Activated CD4-positive, CD25-positive, alpha-beta regulatory T cell treated with anti-CD3 and anti-CD28 coated beads, Interleukin-2, amount 50 U/mL, for 72 hours (primary cell): ENCODE measurements at regions not wholly inside any gene's neighbourhood (a gene's known extent, or its start where the extent isn't known, plus 50 kb on each side); places are given as distances from the start of the nearest gene placed in this dataset.

ENCODE experiments used
- DNase-seq: peaks from one replicate; pipeline ENCODE4 v3.0.0; 2021

DNA sequence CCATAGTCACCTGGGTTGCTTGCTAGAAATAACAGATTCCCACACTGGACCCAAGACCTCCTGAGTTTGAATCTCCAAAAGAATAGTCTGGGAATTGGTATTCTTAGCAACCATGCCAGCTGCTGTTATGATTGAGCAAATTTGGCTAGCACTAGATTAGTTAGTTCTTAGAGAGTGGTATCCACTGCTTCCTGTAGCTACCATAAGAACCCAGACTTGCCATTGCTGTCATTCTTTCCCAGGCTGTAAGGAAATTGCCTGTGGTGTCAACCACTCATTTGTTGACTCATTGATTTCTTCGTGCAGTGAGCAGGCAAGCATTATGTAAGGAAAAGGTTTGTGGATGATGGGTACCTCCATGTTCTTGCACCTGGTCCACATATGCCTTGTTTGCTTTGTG, 201.8 kb upstream of the RGS6 start:
- DNase-seq, result no peak

DNA sequence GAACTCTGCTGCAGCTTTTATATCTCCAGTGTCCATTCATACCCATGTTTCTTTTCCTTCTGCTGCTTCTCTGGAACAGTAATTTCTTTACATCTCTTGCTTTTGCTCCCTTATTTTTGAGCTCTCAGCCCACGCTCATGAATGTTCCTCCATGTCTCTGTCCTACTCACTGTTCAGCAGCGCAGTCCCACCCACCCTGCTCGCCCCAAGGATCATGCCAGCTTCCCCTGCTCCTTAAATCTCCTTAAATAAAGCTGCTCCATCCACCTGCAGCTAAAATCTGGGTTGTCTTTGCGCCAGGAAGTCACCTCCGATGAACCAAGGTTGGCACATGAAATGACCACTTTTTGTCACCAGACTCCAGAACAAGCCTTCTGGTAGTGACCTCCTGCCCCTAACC, 201.1 kb upstream of the RGS6 start:
- DNase-seq, result no peak

DNA sequence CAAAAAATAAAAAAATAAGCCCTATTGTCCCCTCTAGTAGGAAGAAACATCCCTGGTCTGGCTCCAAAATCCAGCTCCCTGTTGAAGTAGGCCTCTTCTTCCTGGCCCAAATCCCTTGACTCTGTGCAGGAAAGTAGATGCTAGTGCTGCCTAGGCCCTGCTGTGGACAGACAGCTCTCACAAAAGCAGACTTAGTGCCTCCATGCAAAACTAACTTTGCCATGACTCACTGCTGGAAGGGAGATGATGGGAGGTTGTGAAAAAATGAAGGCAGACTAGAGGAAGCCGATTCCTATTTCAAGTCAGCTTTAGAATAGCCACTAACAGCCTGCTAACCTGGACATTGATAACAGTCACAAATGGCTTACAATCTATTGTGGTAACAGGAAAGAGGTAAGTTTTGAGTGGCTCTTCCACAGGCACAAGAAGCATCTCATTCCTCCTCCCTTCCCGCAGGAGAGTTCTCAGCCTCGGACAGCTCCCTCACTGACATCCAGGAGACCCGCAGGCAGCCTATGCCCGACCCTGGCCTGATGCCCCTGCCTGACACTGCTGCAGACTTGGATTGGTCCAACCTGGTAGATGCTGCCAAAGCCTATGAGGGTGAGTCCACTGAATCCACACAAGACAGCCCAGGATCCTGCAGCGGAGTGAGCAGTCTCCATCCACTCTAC, 198.9 kb upstream of the RGS6 start:
- DNase-seq, result no peak

DNA sequence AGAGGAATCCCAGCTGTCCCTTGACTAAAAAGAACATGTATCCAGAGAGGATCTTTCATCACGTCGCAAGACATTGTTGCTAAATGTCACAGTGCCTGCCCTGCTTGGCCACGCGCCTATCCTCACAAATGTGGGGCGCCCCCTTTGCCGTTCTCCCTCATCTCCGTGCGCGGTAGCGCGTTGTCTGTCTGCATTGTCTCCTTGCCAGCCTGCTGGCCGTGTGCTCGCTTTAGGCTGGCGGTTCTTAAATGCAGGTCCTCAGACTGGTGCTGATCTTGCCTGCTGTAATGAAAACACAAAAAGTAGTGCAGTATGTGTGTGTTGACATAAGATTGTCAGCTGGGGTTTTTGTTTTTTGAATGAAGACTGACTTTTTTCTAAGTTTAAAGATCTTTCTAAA, 198.2 kb upstream of the RGS6 start:
- DNase-seq, result no peak

DNA sequence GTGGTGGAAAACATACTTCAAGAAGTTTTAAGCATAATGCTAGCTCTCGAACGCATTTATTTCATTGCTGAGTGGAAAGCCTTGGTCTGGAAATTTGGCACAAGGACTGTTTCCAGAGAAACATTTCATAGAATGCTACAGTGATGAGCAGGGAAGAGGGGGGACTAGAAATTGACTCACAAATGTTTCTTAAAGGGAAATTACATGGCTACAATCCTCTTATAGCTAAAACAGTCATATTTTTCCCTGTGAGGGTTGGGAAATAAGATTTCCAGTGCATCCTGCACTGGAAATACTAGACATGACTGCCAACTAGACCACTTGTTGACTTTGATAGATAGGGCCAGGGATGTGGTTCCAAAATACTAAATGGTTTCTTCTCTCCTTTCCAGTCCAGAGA, 197.3 kb upstream of the RGS6 start:
- DNase-seq, result no peak

DNA sequence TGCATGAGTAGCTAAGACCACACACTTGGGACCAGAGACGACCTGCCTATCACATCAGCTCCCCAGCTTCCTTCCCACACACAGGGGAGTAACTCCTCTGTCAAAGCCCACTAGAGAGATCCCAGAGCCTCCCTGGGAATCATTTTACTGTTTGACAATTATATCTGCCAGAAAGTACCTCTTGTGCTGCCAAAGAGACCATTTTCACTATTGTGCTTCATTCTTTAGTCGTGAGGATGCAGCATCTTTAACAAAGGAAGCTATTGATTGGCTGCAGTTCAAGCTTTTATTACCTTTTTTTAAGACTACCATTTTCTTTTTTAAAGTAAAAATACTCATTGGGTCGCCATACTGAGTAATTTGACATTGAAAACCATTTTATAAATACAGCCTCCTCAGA, 194.5 kb upstream of the RGS6 start:
- no peak for DNase-seq

DNA sequence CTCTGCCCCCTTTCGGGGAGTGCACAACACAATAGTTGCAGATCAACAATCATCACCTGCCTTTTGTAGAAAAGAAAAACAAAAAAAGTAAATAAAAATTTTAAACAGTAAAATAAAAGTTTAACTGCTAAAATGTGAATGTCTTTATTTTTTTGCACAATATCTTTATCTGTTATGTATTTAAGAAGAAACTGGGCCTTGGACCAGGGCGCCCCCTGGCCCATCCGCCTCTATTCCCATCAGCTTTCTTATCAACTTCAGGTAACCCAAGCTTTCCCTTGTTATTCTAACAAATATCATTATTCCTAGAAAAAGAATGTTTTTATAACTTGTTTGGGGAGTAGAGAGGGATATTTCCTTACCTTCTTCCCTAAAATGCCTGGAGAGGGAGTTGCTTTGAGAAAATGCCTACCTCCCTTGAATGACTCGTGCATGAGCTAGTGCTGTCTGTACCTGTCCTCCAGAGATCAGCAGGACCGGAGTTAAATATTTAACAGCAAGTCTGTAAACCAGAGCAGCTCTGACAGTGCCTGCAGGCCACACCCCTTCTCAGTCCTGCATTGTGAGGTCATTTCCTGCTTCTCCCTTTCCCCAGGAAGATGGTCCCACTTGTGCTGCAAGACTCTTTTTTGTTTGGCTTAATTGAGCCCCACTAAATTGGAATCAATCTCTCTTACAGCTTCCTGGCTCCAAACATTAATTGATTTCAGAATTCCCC, 192.8 kb upstream of the RGS6 start:
- DNase-seq, result no peak

DNA sequence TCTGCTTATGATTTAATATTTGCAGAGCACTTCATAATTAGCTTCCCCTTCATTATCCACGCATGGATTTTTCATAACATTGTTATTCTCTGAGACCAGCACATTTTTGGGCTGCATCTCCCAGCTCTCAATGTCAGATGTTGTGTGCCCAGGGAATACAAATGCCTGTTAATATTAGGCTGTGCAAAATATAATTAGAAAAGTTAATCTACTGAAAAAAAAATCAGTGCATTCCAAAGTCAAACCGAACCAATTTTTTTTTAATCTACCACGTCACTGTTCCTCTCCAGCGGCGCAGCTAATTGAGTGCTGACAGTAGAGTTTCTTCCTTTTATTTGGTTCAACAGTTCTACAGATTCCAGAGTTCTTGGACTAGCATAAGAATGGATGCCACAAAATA, 191.0 kb upstream of the RGS6 start:
- no peak for DNase-seq

DNA sequence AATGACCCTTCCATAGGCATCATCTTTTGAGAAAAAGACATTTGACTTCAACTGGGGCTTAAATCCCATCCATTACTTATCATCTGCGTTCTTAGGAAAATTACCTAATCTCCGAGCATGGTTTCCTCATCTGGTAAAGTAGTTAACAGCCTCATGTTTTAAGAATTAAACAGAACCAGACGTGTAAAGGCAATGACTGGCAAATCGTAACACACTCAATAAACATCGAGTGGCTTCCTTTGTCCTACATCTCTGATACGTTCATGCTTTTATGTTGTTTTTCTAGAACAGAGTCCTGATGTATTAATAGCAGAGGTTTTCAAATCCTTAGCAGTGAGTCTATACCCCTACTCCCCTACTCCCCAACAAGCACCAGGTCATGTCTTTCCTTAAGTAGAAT, 189.7 kb upstream of the RGS6 start:
- DNase-seq, result no peak

DNA sequence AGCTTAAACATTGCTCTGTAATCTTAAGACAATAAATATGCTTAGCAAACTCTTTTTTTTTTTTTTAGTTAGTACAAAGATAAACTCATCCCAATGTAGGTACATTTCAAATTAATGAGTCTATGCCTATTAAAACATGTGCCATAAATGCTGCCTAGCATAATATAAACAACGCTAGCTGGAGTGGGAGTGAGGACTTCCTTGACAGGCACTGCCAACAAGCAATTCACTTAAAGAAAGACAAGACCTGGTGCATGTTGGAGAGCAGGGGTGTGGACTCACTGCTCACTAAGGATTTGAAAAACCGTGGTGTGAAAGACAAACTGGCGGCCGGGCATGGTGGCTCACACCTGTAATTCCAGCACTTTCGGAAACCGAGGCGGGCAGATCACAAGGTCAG, 187.2 kb upstream of the RGS6 start:
- no peak for DNase-seq

DNA sequence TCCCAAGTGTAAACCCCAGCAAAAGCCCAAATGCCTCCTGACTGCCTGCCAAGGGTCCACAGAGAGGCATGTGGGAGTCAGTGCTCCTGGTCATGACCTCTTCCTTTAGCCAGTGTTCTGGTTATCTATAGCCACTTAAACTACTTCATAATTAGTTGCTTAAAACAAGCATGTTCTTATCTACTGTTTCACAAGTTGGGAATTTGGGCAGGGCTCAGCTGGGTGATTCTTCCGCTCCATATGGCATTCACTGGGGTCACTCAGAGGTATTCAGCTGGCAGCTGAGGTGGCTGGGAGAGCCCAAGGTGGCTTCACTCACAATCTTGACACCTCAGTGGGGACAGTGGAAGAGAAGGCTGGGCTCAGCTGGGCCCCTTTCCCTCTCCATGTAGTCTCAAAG, 184.0 kb upstream of the RGS6 start:
- DNase-seq, result no peak

DNA sequence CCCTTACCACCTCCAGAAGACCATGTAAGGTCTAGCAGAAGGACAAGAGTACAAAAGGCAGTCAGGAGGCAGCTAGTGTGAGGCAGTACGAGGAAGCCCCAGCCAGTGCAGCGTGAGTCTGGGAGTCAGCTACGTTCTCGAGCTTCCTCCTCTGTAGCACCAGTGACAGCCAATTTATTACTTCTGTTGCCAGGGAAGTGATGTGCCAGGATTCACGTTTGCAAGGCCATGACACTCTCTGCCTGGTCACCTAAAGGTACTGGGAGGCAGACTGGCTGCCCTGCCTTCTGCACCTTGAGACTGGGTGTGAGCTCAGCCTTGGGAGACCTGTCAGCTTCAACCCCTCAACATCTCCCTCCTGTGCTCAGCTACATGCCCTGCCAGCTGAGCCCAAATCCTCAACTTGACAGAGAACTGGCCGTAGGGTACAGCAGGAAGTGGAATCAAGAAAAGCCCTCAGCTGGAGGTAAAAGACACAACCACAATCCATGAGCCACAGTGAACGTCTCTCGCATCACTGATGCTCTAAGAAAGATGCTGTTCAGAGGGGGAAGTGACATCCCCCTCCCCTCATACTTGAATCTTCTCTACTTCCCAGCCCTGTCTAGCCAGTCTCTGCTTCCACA, 182.5 kb upstream of the RGS6 start:
- DNase-seq, result no peak

DNA sequence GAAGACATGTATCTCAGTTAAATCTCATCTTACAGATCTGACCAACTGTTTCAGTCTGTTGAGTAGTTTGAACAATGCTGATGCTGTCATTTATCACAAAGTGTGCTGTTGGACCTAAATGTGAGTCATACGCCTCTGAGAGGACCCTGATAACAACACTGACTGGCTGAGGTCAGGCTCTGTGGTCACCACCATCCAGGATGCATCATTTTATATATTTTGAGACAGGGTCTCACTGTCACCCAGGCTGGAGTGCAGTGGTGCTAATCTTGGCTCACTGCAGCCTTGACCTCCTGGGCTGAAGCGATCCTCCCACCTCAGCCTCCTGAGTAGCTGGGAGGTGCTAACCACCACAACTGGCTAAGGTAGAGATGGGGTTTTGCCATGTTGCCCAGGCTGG, 181.0 kb upstream of the RGS6 start:
- no peak for DNase-seq

DNA sequence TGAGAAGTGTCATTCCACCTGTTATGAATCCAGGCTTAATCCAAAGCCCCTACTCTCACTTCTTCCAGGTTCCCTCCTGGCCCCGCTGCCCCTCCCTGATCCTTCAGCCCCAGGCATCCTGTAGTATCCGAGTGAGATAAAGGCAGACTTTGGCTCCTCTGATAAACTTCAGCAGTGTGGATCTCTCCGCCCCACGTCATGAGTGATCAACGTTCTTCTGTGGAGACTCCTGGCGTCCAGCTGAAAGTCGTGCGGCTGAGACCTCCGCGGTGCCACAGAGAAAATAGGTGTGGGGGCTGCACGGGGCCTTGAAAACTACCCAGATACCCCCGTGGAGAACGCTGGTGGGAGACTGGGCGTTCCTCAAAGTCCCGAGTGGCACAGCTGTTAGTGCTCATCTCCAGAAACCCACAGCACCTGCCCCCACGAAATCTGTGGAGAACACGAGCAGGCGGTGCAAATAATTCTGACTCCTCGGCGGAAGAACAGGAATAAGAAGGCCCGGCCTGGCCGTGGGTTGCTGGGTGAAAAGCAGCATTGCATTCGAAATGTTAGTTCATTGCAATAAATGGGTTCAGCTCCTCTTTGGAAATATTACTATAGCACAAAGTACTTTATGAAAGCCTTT, 180.0 kb upstream of the RGS6 start:
- no peak for DNase-seq

DNA sequence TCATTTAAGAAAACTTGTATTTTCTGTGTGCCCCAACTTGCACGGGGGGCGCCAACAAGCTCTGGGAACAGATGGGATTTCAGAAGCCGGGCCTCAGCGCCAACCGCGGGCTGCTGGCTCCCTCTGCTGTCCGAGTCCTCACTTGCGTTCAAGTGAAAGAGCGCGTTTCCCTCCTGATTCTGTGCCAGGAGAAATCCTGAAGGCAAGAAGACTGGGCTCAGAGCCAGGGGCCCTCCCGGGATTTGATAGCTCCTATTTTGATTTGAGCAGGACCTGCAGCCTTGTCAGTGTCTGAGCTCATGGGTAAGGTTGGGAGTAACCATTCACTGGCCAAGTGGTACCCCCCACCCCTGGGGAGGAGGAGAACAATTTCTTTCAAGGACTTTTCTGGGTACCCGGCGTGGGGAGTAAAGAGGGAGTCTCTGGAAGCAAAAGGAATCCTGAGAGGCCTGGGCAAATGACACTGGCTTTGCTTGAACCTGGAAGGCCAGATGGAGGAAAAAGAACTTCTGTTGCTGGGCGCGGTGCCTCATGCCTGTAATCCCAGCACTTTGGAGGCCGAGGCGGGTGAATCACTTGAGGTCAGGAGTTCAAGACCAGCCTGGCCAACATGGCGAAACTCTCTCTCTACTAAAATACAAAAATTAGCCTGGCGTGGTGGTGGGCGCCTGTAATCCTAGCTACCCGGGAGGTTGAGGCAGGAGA, 179.0 kb upstream of the RGS6 start:
- DNase-seq, result peak; percentile 72

DNA sequence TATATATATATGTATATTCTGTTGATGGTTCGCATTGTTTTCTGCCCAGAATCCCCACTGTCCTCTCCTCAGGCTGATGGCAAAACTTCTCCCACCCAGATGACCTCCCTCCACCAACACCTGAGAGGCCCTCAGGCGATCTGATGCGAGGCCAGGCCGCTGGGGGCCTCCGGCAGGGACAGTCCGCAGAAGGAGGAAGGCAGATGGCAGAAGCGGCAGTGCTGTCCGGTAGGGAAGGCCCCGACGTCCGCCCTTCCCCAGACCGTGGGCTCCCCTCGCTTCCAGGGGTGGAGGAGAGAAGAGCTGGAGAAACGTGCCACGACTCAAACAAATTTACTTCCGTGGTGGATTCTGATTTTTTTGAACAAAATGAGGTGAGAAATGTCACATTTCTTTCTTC, 178.3 kb upstream of the RGS6 start:
- DNase-seq, result no peak

DNA sequence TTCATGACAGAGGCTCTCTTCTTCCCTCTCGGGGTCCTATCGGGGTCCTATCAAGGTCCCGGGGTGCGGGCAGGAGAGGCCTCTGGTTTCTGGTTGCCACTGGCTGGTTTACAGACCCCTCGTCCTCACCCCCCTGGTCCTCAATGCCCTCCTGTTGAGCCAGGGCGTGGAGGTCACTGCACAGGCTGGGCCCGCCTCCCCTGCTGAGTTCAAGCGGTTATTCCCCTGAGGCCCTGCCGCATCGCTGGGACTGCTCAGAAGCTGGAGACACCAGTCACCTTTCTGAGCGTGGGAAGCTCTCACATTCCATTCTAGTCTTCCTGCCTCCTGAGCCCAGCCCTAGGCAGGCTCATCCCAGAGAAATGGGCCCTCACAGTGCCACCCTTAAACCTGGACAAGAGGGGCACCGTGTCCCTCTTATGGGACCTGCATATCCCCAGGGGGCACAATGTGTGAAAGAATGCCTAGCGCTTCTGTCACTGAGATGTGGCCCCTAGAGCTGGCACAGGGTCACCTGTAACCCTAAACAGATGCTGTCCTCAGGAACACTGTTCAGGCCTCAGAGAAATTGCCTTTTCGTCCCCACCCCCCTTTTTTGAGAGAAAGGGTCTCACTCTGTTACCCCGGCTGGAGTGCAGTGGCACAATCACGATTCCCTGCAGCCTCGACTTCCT, 177.7 kb upstream of the RGS6 start:
- DNase-seq, result no peak

DNA sequence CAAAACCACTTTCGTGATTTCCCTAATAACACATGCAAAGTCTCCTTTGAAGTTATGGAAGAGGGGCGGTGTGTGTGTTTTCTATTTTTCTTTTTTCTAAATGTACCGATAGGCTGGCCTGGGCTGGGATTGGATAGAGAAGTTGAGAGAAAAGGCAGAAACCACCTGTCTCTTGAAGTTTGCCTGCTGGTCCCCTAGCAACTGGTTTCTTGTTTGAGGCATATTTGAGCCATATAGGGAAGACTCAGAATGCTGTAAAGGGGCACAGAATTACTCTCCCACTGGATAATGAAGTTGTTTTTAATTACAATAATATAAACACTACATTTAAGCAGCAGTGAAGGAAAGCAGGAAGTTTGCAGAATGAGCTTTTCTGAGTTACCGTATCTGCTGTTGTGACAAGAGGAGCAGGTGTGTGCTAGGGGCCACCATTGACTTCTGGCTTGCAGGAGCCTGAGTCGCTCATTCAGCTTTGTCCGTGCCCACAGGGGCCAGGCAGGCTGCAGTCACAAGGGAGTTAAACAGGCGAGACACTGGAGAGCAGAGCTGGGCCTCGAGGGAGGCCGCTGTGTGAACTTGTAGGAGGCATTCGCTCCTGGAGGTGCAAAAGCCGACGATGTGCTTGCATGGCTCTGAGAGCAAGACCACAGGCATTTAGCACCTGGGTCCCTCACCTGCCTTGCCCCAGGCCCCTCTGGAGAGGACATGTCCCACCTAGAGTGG, 173.8 kb upstream of the RGS6 start:
- DNase-seq, result no peak

DNA sequence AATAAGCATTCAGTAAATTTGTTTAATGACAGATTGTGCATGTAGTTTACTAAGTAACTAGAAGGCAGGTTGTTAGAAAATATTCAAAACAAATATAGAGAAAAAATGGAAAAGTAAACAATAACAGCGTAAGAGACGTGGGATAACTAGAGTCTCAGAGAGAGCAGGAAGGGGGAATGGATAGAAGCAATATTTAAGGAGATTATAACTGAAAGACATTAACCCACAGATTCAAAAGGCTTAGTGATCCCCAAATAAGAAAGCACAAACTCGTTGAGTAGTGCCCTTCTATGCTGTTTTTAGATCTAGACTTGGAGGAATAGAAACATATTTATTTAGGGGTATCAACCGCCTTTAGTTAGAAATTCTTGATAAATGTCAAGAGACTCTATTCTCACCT, 169.7 kb upstream of the RGS6 start:
- DNase-seq, result no peak

DNA sequence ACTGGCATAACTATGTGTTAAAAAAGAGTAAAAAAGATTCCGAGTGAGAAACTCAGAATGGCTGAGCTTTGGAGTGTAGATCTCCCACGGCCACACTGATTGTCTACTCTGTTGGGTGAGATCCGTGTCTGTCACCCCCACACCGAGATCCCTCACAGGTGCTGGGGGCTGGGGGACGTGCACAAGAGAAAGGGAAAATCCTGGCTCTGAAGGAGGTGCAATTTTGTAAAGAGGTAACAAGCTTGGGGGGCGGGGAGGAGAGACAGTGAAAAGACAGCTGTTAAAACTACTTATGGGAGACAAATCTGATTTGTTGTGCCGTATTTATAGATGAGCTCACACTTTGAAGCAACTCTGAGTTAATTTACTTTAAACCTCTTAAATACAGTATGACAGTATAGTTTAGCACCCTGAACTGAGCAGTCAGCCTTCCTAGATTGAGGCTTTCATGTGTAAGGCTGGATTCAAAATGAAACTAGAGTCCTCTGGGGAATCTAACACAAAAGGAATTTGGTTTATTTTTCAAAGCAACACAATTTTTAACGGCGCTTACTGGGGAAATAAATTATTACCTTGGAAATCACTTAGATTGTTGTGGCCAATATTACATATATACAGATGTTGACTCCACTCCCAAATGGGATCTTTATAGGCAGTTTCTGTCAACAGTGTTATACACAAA, 167.4 kb upstream of the RGS6 start:
- no peak for DNase-seq

DNA sequence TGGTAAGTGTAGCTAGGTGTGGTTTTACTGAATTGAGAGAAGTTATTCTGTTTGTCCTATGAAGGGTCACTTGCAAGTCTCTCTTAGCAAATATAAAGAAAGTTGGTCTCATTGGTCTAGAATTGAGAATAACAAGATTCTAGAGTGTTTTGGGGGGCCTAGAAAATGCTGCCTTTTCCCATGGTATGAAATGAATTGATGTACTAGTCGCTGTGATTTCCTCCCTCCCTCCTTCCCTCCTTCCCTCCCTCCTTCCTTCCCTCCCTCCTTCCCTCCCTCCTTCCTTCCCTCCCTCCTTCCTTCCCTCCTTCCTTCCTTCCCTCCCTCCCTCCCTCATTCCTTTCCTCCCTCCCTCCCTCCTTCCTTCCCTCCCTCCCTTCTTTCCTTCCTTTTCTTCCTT, 166.7 kb upstream of the RGS6 start:
- DNase-seq, result no peak

DNA sequence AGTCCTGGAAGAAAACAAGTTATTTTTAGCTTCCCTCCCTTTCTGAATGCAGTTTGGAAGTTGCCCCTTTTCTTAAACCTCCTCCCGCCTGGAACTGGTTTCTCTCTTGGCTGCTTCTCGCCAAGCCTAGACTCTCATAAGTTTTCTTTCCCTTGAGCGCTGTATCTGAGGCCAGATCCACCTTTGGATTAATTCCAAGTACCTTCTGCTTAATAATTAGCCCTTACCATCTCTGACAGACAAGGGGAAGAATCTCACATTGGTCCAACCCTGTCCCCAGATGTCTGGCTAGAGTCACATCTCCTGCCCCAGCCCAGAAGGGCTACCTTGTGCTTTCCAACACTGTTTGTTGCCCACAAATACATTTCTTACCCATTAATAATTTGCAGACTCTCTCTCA, 161.8 kb upstream of the RGS6 start:
- DNase-seq, result no peak
